Left ventricle myocardium superior (tissue), 1 donor: ENCODE measurements at regions not wholly inside any gene's neighbourhood (a gene's known extent, or its start where the extent isn't known, plus 50 kb on each side); places are given as distances from the start of the nearest gene placed in this dataset.

Source experiments
- ATAC-seq: fragments of 200-7000 bp; cut with Tn5 transposase; one replicate; pipeline ENCODE4 v1.9.1; 2020; ENCODE audit warnings: mild to moderate bottlenecking, moderate library complexity
- DNase-seq: peaks from one replicate; pipeline ENCODE4 v3.0.0-alpha.2; 2020
- intact Hi-C: fragments of 100-400 bp; cut with micrococcal nuclease; formaldehyde crosslinking; loops from one replicate; pipeline ENCODE4 v1.11.0; 2022
- donor health status: DM: no; HTN: yes; CAD: no; lungs with severe emphysema.

DNA sequence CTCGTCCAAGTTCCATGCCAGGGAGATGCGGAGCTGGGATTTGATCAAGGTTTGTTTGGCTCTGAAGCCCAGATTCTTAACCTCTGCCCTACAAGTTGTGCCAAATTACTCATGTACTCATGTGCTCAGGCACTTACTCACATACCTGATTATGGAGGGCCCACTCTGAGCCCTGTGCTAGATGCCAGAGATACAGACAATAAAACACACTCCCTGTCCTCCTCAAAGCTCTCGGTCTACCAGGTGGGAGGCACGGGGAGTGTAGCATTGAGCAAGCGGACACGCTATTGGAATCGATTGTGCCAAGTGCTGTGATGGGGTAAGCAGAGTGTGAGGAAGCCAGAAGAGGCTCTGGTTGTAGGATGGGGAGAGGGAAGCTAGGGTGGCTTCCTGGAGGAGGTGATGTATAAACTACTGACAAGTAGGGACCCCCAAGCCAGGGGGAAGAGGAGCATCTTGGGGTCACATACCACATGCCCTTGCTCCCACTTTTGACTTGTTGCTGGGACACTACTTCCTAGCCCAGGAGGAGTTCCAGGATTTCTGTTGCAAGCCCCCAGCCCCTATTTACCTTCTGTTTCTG lies 49.8 kb upstream of the IFNLR1 start:
- intact Hi-C loops: no loop called here
- peak; percentile 83 for ATAC-seq
- no peak for DNase-seq
